GM12891 (cell line): ENCODE measurements at regions not wholly inside any gene's neighbourhood (a gene's known extent, or its start where the extent isn't known, plus 50 kb on each side); places are given as distances from the start of the nearest gene placed in this dataset.

Experiments used
- POLR2A ChIP-seq: IDR thresholded peaks from 2 replicates; pipeline ENCODE4 v1.6.1; 2011; ENCODE audit warnings: low read depth, low read length, control low read depth
- POLR2AphosphoS5 ChIP-seq: IDR thresholded peaks from 2 replicates; pipeline ENCODE4 v1.6.1; 2011; ENCODE audit warnings: low read depth, low read length, control low read depth
- POU2F2 ChIP-seq: IDR thresholded peaks from 2 replicates; pipeline ENCODE4 v1.6.1; 2011; ENCODE audit warnings: low read depth, mild to moderate bottlenecking, control low read depth, low read length, moderate library complexity
- SPI1 ChIP-seq: IDR thresholded peaks from 2 replicates; pipeline ENCODE4 v1.6.1; 2011; ENCODE audit warnings: low read depth, low read length, control low read depth
- TAF1 ChIP-seq: IDR thresholded peaks from 2 replicates; pipeline ENCODE4 v1.6.1; 2011; ENCODE audit warnings: low read depth, low read length, control low read depth

- TF ChIP-seq POLR2AphosphoS5: no peak
- TF ChIP-seq POLR2A: no peak
- no peak for TF ChIP-seq SPI1
- TF ChIP-seq TAF1: no peak
- TF ChIP-seq POU2F2: no peak
Observed at GRCh38 chr6:40661726-40662125, 74.6 kb upstream of the LRFN2 start.
